ENCODE measurements at regions not wholly inside any gene's neighbourhood (a gene's known extent, or its start where the extent isn't known, plus 50 kb on each side); places are given as distances from the start of the nearest gene placed in this dataset.

DNA sequence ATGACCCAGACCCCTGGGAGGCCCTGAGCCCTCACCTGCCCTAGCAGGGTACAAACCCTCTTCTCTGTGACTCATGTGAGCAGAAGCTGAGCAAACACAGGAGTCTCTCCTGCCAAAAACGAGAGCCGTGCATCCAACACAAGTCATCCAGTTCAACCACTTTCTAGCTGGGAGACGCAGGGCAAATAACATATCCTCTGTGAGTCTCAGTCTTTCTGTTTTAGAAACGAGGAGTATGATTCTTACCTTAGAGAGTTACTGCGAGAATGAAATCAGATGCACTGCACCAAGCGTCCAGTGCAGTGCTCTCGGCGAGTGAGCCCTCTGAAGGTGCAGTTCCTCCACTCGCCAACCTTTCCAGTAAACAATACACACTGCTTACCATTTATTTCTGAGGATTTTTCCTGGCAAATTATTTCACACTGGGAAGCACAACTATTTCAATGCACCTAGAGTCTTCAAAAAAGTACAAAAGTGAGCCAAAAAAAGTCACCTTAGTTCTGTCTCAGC is 331.8 kb upstream of the MYT1L start:
- Histone ChIP-seq H3K9me3 (no peaks in the 10 kb centered on the region), H3K36me3 (ENCODE audit: low read depth) (no peaks in the 10 kb centered on the region), H3K4me3 (no peak overlapping the region), H3K4me1 (ENCODE audit: low read depth) (no peaks in the 10 kb centered on the region)
- TF ChIP-seq, protein P1, sequence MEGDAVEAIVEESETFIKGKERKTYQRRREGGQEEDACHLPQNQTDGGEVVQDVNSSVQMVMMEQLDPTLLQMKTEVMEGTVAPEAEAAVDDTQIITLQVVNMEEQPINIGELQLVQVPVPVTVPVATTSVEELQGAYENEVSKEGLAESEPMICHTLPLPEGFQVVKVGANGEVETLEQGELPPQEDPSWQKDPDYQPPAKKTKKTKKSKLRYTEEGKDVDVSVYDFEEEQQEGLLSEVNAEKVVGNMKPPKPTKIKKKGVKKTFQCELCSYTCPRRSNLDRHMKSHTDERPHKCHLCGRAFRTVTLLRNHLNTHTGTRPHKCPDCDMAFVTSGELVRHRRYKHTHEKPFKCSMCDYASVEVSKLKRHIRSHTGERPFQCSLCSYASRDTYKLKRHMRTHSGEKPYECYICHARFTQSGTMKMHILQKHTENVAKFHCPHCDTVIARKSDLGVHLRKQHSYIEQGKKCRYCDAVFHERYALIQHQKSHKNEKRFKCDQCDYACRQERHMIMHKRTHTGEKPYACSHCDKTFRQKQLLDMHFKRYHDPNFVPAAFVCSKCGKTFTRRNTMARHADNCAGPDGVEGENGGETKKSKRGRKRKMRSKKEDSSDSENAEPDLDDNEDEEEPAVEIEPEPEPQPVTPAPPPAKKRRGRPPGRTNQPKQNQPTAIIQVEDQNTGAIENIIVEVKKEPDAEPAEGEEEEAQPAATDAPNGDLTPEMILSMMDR (IDR thresholded peaks at IDR 0.05), result no peak
- intact Hi-C loops (cut with DNase I, micrococcal nuclease), result no loop called here
- ATAC-seq (no peak), DNase-seq (no peak)

DNA sequence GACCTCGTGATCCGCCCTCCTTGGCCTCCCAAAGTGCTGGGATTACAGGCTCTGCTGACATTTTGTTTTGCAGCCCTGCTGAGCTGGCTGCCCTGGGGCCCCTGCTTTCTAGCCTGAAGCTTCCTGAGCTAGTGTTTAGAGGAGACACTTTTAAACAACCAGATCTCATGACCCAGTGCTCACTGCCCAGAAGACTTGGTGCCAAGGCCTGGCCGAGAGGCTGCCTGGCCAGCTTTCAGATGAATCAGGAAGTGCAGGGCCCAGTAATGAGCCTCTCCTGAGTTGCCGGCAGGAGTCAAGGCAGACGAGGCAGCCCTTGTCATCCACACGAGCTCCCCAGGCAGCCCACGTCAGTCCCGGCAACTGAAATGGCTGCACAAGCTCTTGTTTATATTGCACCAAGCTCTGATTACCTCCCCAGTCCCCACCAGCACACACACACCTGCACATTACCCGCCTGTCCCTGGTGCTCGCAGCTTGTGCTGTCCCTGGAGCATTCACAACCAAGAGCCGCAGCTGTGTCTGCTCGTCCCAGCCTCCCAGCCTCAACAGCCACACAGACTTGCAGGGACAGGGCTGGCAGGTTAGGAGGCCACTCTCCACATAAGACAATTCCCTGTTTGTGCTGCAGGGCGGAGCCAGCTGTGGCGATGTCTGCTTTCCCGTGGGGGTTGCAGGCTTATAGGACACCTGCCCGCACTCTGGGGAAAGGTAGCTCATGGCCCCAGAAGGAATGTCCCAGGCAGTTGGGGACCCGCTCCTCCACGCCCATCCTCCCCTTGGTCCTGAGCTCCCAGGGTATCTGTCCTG is 331.2 kb upstream of the MYT1L start:
- ATAC-seq, result no peak

DNA sequence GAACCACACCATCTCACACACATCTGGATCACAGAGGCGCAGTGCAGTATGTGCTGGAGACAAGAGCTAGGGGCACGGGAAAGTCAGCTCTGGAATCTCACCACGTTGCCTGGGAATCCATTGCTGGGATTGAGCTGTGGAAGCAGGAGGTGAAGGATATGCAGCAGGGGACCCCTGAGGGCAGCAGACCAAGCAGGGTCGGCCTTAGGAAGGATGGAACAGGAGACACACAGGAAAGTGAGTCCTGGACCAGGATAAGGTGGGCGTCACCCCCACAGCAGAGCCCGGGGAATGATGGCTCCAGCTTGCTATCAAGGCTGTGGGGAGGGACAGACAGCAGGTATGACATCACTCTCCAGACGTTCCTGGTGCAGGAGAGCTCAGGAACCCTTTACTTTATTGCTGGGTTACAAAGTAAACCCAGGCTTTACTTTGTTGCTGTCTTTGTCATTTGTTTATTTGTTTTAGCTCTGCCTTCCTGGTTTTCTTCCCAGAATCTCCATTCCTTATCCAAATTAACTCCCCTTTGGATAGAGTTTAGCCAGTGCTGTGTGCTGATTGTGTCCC is 329.8 kb upstream of the MYT1L start:
- H3K4me1 ChIP-seq (ENCODE audit: low read depth), result no peaks in the 10 kb centered on the region
- intact Hi-C loops (cut with DNase I, micrococcal nuclease), result no loop called here
- no peak overlapping the region for H3K4me3 ChIP-seq
- no peaks in the 10 kb centered on the region for H3K36me3 ChIP-seq (ENCODE audit: low read depth)
- no peak for DNase-seq
- TF ChIP-seq, protein P1 (IDR thresholded peaks at IDR 0.05), result no peak
- no peaks in the 10 kb centered on the region for H3K9me3 ChIP-seq
- no peak for ATAC-seq

More for the DNA sequence above, 331.2 kb upstream of the MYT1L start:
- Histone ChIP-seq H3K4me1 (ENCODE audit: low read depth) (no peaks in the 10 kb centered on the region), H3K9me3 (no peaks in the 10 kb centered on the region), H3K4me3 (no peak overlapping the region), H3K36me3 (ENCODE audit: low read depth) (no peaks in the 10 kb centered on the region)
- intact Hi-C loops (cut with DNase I, micrococcal nuclease), result no loop called here
- DNase-seq, result peak in 1 of 3 donors; percentile 10
- TF ChIP-seq, protein P1 (IDR thresholded peaks at IDR 0.05), result no peak

DNA sequence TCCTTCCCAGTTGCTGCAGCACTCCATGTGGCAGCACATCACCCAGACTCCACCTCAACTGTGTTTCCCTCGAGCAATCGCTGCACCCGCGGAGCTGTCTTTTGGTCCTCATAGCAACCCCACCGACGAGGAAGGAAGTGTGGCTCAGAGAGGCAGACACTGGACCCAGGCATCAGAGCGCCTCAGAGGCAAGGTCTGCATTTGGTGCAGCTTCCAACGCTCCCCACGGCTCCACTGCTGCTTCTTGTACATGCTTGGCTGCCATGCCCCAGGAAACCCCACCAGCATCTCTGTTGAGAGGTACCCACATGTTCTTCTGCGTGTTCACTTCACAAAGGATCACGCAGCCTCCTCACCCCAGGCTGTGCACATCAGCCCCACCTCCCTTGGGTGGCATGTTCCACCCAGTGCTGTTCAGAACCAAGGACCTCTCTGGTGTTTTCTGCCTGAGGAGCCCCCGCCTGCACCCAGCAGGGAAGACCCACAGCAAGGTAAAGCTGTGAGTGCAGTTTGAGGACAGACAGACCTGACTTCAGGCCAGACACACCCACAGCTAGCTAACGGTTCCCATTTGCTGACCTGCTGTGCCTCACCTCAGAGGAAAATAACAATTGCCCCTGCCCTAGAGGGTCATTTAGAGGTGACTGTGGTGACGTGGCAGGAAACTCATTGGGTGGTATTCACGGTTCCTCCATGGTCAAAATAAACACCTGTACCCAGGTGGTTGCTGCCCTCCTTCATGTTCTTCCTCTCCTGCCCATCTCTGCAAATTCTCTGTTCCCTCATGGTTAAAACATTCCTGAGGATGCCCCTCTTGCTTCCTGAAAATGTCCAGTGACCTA is 326.3 kb upstream of the MYT1L start:
- Histone ChIP-seq H3K36me3 (ENCODE audit: low read depth) (no peaks in the 10 kb centered on the region), H3K9me3 (no peaks in the 10 kb centered on the region), H3K4me1 (ENCODE audit: low read depth) (no peaks in the 10 kb centered on the region), H3K4me3 (no peak overlapping the region)
- intact Hi-C loops (cut with DNase I, micrococcal nuclease), result no loop called here
- TF ChIP-seq, protein P1 (IDR thresholded peaks at IDR 0.05), result no peak
- no peak for DNase-seq
- no peak for ATAC-seq

DNA sequence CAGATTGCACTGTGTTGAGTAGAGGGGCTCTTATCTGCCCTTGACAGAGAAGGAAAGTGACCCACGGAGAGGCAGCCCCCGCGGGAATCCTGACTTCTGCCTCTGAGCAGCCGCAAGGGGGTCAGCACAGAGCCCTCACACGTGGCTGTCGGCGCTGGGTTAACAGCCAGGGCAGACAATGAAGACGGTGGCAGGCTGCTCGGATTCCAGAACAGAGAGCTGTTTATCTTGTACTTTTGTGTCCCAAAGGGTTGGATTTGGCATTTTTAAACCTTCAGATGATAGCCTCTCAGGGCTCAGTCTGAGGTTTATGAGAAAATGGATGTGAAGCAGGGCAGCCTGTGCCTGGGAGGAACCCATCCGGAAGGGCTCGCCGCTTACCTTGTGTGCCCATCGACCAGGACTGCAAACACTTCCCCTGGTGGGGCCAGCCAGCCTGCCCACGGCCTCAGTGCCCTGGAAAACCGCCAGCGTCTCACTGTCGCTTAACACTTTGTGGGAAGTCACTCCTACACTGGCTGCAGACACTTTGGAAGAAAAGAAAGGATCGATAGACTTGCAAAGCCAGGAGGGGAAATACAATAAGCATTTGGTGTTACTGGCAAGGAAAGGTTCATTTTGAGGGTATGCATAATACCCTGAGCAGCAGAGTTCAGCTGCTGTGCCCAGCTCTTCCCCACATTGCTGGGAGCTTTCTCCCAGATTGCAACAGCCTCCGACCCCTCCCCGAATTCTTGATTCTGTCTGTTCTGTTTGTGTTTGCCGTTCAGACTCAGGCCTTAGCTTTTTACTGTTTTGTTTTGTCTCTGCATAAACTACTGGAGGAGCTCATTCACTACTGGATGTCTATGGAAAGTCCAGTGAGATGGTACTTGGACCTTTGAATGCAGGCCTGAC is 325.3 kb upstream of the MYT1L start:
- no peak for DNase-seq
- intact Hi-C loops (cut with DNase I, micrococcal nuclease), result no loop called here
- Histone ChIP-seq H3K4me1 (ENCODE audit: low read depth) (no peaks in the 10 kb centered on the region), H3K4me3 (no peak overlapping the region), H3K36me3 (ENCODE audit: low read depth) (no peaks in the 10 kb centered on the region), H3K9me3 (no peaks in the 10 kb centered on the region)
- TF ChIP-seq, protein P1 (IDR thresholded peaks at IDR 0.05), result no peak
- ATAC-seq, result no peak

Measured in mucosa of descending colon (tissue), 3 donors.